HG03060 (cell line): ENCODE measurements at regions not wholly inside any gene's neighbourhood (a gene's known extent, or its start where the extent isn't known, plus 50 kb on each side); places are given as distances from the start of the nearest gene placed in this dataset.

ENCODE experiments used
- ATAC-seq: cut with Tn5 transposase; IDR thresholded peaks from one replicate; pipeline ENCODE4 v1.9.1; 2021; ENCODE audit warnings: low read depth, moderate number of reproducible peaks; ENCODE audit not compliant: unreplicated experiment

DNA sequence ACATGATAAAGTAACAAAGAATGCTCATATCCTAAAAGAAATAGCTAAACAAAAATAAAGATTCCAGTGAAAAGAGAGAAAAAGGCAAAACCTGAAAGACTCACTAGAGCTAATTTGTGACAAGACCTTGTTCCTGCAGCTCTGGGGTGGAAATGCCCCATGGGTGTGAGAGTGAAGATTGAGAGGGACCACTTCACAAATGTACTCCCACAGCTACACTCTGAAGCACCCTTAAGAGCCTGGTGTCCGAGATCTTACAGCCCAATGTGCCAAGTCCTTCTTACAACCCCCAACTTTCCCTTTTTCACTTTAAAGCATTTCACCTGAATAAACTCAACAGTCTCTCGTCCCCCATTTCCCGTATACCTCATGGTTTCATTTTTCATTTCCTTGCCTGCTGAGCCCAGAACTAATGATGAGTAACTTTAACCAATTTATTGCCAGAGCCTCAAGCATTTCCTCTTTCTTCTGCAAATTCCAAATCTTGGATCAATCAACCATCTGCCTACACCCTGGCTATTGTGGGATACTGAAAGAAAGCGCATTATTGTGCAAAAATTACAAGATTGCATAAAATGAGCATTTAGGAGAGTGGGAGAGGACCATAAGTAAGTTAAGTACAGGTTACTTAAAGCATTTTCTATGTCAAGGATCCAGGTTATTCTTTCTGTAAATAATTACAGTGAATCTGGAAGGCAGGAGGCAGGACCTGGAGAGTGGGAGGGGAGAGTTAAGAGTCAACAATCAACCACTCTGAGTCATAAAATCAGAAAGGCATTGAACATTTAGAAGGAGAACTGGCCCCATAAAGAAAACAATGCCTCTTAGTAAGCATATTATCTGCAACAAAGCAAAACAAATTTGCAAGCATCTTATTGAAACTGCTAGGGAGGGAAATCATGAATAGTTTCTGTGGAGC lies 804.4 kb upstream of the CELF4 start:
- ATAC-seq = no peak

DNA sequence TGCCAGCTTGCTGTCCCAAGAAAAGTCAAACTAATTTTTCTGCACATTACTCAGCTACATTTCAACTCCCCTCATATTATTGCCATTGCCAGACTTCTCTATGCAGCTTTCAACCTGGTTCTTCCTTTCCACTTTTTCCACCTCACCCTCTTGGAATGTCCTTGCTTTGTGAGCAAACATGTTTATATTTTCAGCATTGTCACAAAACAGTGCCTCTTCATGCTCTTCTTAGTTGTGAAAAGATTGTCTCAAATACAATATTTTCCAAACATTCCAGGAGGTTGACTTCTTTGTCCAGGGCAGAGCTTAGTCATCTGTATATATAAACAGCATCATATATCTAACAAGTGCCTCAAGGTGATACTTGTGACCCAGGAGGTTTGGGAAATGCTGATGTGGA lies 803.3 kb upstream of the CELF4 start:
- ATAC-seq = no peak

DNA sequence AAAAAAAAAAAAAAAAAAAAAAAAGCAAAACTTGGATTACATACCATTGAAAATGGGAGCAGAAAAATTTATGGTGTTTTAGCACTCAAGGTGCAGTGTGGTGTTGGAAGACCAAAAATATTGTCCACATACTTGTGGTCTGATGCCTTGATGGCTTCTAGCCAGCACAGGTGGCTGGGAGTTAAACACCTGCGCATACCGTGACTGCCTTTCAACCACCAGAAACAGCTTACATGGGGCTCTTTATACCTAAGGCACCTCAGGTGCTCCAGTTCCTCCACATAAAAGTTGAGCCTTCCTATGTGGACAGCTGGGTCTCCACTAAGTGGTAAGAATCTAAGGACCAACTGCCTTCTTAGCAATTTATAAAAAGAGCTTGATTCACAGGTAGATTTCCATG lies 802.6 kb upstream of the CELF4 start:
- ATAC-seq = no peak

DNA sequence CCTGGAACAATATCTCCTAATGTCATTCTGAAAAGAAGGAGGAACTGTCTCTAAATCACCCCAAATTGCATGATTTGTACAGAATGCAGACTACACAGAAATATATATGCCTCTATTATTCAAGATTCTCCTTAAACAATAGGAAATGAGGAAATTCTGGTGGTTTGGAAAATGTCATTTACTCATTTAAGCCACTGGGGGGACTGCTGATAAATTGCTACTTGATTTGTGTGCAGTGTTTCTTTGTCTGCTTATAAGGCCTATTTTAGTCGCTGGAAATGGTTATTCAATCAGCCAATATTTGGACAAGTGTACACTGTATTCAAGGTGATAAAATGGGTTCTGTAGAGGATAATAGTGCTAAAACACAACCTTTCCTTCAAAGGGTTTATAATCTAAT lies 801.9 kb upstream of the CELF4 start:
- no peak for ATAC-seq

DNA sequence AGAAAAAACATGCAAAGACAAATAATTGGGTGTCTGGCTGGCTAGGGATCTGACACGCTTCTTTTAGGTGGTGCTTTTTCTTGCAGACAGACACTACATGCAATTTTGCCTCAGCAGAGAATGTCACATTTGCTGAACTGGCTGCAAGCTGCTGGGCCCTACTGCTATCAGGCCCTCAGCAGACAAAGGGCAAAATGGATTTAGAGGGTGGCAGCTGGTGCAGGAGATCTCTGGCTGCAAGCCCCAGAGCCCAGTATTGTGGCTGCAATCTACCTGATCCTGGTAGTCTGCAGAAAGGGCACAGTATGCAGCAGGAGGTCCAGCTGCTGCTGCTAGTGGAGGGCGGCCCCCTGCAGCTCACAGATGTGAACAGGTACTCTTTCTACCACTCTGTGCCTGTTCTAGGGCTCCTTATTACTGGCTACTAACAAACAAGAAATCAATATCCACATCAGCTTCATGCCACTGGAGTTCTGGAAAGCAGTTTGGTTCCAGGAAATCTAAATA lies 796.7 kb upstream of the CELF4 start:
- ATAC-seq = no peak

DNA sequence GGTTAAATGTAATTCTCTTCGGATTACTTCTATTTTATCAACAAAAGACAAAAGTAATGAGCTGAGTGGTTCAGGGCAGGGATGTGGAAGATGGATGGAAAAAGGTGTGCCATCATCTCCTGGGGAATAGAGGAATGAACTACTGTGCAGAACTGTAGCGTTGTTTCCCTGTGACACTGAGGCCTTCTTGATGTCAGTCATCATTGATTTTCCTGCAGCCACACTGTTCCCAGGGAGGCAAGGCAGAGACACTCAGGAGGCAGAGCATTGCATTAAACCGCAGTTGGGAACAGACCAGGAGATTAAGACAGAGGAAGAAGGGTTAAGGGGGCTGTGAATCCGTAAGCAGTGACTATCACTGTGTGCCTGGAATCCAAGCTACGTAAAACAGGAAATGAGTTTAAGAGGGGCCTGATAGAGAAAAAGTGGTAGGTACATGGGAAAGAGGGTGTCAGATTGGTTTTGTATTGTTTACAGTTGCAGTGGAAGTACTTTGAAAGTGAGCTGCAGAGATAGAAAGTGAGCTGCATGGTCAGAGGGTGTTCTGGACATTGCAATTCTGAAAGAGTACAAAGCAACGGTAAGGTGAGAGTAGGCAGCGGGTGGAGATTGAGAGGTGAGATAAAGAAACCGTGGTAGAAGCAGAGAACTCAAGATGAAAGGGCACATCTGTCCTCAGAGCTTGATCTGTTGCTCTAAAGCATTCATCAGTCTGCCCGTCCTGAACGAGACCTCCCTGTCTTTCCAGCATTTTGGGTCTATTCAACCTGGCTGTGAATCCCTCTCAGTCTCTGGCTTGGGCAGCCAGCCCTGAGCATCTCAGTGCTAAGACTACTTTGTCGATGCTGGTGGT lies 793.4 kb upstream of the CELF4 start:
- ATAC-seq = no peak

DNA sequence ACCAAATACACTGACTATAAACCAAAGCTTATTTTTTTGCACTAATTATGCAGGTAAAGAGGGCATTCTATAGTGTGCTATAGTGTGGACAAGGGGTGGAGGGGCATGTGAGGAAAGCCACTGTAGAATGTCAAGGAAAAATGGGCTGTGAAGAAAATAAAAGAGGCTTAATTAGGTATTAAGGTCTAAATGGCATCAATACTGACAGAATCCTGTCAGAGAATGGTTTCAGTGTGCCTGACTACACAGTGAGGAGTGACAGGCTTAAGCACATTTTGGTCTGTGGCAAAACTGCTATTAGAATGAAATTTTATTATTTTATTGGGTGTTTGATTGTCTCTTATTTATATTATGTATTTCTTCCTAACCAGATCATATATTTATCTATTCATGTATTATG lies 787.6 kb upstream of the CELF4 start:
- ATAC-seq = no peak

DNA sequence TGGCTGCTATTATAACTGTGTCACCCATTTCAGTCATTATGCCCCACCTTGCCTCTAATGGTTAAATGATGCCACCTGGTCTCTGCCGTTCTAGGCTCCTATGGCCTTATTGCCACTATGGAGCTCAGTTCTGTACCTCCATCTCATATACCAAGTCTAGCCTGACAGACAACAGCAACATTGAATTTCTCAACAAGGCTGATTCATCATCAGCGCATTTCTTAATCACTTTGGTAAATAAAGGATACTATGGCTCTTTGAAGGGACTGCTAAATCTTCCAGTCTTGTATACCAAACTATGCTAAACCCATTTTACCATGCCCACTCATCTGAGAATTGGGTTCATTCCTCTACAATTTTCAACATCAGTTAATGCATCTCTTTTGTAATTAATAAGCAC lies 784.5 kb upstream of the CELF4 start:
- ATAC-seq = no peak

DNA sequence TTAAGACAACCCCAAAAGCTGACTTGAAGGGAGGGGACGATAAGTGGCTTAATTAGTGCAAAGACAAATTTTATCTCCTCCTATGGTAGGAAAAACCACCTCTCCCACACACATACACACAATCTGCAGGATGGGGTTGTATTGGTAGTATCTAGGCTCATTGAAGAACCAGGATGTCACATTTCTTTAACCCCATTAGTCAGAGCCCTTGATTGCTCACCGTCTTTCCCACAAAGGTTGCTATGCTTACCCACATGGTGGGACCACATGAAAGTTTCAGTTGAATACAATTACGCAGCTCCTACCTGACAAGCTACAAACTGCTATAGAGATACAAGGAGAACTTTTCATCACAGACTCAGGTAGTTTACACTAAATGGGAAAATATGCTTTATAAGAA lies 765.0 kb upstream of the CELF4 start:
- ATAC-seq = no peak

DNA sequence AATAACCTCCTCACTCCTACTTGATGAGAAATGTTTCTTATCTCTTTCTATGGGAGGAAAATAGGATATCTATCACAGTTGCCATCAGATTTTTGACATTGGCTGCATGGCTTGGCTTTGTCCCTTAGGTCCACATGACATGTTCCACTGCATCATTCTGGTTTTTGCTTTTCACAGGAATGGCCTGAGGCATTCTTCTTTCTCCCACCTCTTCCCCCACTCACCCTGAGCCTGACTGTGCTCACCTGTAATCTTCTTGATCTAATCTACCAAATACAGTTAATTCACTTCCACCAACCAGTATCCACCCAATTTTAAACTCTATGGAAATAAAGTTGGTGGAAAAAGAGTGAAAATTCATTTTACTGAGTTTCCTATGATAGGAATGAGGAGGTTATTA lies 763.5 kb upstream of the CELF4 start:
- ATAC-seq = no peak

DNA sequence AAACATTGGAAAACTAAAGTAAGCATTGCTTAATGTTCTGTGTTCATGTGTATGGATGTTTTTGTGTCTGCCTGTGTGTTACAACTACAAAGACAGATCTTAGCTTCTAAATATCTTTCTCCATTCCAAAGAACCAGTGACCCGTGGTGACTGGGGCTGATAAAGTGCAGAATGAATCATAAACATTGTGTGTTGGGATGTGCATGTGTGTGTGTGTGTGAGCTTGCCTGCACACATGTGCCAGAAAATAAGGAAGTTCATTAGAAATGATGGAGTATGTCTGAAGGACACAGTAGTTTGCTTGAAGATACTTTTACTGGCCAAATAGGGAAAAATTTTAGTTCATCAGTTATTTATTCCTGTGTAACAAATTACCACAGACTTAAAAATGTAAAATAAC lies 756.6 kb upstream of the CELF4 start:
- ATAC-seq = no peak

DNA sequence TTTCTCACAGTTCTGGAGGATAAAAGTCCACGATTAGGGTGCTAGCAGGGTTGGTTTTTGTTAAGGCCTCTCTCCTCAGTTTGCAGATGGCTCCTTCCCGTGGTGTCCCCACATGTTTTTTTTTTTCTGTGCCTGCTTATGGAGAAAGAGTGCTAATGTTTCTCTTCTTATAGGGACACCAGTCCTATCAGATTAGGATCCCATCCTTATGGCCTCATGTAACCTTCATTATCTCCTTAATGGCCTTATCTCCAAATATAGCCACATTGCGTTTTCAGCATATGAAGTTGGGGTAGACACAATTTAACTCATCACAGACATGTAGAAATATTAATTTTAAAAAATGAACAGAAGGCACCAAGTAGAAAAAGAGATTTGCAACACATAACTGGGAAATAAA lies 755.7 kb upstream of the CELF4 start:
- no peak for ATAC-seq

DNA sequence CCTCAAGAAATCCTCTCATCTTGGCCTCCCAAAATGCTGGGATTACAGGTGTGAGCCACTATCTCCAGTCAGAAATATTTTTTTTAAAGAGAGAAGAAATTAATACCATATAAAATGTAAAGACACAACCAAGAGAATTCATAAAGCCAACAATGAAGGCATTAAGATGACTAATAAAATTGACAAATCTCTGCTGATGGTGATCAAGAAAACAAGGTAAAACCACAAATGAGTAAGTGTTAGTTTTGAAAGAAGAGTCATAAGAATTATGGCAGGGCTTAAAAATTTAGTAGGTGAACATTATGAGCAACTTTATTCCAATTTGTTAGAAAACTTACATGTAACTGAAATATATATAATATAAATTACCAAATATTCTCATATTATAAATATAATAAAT lies 752.8 kb upstream of the CELF4 start:
- ATAC-seq = no peak

DNA sequence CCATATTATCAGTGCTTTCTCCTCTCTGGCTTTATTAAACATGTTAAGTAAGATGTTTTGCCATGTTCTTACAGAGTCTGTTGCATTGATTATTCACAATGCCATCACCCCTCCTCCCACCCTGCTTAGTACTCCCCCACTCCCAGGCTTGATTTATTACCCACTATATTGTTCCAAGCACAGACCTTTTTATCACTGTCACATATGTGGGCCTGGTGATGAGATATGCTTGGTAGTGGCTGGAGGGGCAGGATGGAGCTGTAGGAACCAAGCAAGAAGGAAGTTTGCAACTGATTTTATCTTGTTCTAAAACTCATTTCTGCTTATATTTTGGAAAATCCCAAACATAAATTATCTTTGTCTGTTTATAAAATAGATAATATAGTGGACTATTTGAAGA lies 748.2 kb upstream of the CELF4 start:
- no peak for ATAC-seq

DNA sequence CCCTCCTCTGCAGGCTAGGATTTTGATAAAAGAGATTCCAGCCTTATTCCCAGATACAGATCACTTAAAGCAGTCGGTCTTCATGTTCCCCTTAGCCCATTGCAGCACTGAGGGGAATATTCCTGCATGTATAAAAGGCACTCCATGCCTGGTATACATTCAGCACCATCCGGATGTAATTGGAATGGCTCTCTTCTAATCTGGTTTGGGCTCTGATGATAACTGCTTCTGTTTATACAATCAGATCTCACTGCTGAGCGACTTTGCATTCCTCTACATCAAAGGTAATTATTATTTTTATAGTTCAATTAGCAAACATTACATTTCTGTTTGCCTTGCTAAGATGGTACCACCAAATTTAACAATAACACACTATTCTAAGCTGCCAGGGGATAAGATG lies 746.9 kb upstream of the CELF4 start:
- ATAC-seq = no peak

DNA sequence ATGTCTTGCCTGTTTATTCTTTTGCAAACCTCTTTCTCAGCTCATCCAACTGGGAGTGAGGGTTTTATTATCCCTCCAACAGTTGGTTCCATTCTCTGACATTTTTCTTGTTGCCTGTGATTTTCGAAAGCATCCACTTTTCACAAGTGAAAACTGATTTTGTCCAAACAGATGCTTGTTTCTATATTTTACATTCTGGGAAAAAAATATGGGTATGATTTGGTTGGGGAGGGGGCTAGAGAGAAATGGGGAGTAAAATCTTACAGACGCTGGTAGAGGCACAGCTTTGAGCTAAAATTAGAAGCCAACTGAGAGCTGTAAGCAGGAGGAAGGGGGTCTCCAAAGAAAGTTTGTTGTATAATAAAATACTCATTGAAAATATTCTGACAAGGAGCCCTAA lies 745.3 kb upstream of the CELF4 start:
- ATAC-seq = no peak

DNA sequence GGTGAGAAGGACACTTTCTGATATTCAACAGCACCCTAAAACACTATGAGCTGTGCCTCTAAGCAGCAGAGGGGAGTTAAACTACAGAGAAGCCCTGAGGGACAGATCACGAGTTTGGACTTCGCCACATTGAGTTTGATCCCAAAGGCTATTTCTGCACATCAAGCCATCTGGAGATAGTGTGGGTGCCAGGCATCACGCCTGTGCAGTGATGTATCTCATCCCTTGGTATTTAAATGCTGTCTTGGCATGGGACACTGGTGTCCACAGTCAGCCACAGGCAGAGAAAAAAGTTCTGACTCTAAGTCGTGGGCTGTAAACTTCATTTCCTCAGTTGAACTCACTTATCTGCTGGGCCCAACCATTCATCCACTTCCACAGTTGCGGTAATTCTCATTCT lies 742.3 kb upstream of the CELF4 start:
- no peak for ATAC-seq

DNA sequence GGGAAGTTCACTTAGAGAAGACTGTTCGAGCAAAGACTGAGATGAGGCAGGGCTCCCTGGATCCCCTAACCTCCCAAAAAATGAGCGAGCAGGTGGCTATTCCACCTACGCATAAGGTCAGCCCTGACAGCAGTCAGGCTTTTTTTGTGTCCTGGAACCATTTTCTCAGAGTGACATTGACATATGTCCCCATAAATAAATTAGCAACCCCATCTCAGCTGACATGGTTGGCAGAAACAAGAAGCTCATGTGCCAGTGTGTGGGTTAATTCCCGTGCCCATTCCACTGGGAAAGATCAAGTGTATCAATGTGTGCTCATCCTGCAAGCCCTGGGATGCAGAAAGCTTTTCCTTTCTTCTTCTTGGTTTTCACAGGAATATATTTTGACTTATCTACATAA lies 740.4 kb upstream of the CELF4 start:
- ATAC-seq = no peak

DNA sequence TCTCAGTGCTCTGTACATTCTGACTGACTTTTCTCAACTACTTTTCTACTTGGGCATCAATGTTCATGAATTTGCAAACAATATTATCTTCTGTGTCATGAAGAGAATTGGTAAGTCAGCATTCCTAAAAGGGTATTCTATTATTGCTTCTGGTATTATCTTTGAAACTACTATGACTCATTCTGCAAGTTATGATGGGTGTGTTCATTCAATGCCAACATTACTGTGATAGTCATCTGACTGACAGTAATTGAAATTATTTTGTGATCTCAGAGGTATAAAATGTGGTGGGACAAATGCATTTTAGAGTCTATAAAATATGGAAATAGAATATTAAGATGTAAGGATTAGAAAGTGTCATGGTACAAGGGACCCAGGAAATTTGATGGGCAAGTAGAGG lies 736.0 kb upstream of the CELF4 start:
- ATAC-seq = no peak

DNA sequence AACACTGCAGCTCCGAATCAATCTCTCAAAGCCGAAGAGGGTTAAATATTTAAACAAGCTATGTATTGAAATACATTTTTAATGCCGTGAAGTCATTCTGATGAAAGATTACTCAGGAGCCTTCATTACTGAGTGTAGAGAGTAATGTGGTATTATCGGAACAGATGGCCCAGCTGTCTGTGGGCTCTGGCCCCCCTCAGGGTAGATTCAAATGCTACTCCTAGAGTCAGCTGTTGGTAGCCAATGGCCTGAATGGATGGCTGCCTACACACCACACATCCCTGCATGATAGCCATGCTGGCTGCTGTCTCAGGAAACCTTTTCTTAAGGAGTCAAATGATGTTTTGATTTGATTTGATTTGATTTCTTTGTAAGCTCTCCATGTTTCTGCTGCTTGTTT lies 732.3 kb upstream of the CELF4 start:
- ATAC-seq = no peak

DNA sequence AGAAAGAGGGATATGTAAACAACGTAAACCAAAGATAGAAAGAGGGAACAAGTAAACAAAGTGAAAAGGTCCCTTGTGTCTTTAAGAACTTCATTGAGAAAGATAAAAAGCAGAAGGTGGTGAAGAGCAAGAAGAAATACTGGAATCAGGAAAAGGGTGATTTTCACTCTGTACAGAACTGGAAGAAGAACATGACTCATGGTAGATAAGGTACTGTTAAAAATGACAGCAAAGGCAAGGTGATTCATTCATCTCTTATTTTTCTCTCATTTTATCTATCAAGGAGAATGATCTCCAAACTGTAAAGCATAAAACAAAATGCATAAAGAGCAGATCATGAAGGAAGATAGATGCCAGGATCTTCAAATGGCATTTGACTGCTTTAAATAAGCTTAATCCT lies 724.6 kb upstream of the CELF4 start:
- ATAC-seq = no peak

DNA sequence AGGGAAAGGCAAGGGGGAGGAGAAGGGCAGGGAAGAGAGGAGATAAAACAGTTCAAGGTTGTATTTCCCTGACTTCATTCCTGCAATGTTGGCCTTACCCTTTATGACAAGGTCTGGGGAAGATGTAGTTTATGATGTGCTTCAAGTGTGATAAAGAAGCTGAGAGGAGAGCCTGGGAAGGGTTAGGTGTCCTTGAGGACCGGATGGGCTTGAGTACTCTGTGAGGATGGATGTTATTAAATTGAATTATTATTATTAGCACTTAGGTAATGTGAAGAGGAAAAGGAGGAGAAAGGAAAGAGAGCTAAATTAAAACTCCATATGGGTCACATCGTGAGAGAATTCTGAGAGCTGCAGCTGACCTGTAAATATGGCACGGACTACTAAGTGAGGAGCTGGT lies 719.4 kb upstream of the CELF4 start:
- ATAC-seq = no peak
